Caco-2 (cell line): ENCODE measurements at regions not wholly inside any gene's neighbourhood (a gene's known extent, or its start where the extent isn't known, plus 50 kb on each side); places are given as distances from the start of the nearest gene placed in this dataset.

Source experiments
- BruUV-seq: library from RNA; stranded (reverse); fragments of 400-500 nt; replicated peaks from 2 replicates; lab custom pipeline; 2021; lab: Mats Ljungman, UMichigan
- CTCF ChIA-PET: fragments of 300-600 bp; sonication (Branson Sonifier 250); formaldehyde crosslinking; loops from one replicate; lab custom pipeline; 2022; ENCODE audit warnings: antibody characterized with exemption; lab: Charles Lee
- POLR2A ChIA-PET: fragments of 300-600 bp; sonication (Branson Sonifier 250); formaldehyde crosslinking; loops from one replicate; lab custom pipeline; 2022; ENCODE audit warnings: antibody characterized with exemption; lab: Charles Lee
- DNase-seq, 2 experiments: peaks; one replicate each; pipeline versions ENCODE4 v3.0.0 to v3.0.0-alpha.2; 2020 to 2022
- H3K27me3 ChIP-seq: replicated peaks from 2 replicates; pipeline ENCODE4 v1.6.0; 2011; ENCODE audit warnings: low read length; ENCODE audit not compliant: control insufficient read depth, insufficient read depth
- H3K36me3 ChIP-seq: 2 replicates; pipeline ENCODE4 v1.5.1; 2011; ENCODE audit warnings: low read length; ENCODE audit not compliant: control insufficient read depth, insufficient read depth
- H3K4me1 ChIP-seq: fragments of 250-450 bp; sonication (Bioruptor Pico); 2 replicates; pipeline ENCODE4 v1.5.1; 2020; ENCODE audit warnings: mild to moderate bottlenecking
- H3K4me3 ChIP-seq: 2 replicates; pipeline ENCODE4 v1.5.1; 2011; ENCODE audit warnings: low read depth, mild to moderate bottlenecking, control low read depth, low read length
- H3K9me3 ChIP-seq: fragments of 250-450 bp; sonication (Bioruptor Pico); 2 replicates; pipeline ENCODE4 v1.5.1; 2020; ENCODE audit warnings: mild to moderate bottlenecking, moderate library complexity
- H3K27ac Mint-ChIP-seq: one replicate; pipeline ENCODE4 v1.8.0; 2022; ENCODE audit warnings: mixed read lengths; ENCODE audit not compliant: unreplicated experiment
- H3K27me3 Mint-ChIP-seq: one replicate; pipeline ENCODE4 v1.8.0; 2022; ENCODE audit warnings: mixed read lengths; ENCODE audit not compliant: insufficient read depth, unreplicated experiment
- H3K36me3 Mint-ChIP-seq: one replicate; pipeline ENCODE4 v1.8.0; 2022; ENCODE audit warnings: mild to moderate bottlenecking, mixed read lengths; ENCODE audit not compliant: insufficient read depth, unreplicated experiment
- H3K4me1 Mint-ChIP-seq: one replicate; pipeline ENCODE4 v1.8.0; 2022; ENCODE audit warnings: low read depth, mixed read lengths; ENCODE audit not compliant: unreplicated experiment
- H3K4me3 Mint-ChIP-seq: one replicate; pipeline ENCODE4 v1.8.0; 2022; ENCODE audit warnings: mild to moderate bottlenecking, moderate library complexity, mixed read lengths; ENCODE audit not compliant: unreplicated experiment
- H3K9me3 Mint-ChIP-seq: one replicate; pipeline ENCODE4 v1.8.0; 2022; ENCODE audit warnings: mixed read lengths; ENCODE audit not compliant: unreplicated experiment
- CTCF ChIP-seq, 2 experiments: fragments of 200-600 bp in 1 of 2; IDR thresholded peaks; 1 replicate in 1 of 2; 2 replicates in 1 of 2; pipeline versions ENCODE4 v1.5.1 to v1.8.0; 2011 to 2022; ENCODE audit warnings: antibody characterized with exemption in 1 of 2, control low read depth in 1 of 2, inconsistent platforms in 1 of 2, low read depth in 1 of 2, low read length in 1 of 2, mild to moderate bottlenecking in 1 of 2, moderate library complexity in 1 of 2; ENCODE audit not compliant: insufficient read depth in 1 of 2, severe bottlenecking in 1 of 2, unreplicated experiment in 1 of 2
- intact Hi-C: fragments of 100-400 bp; cut with micrococcal nuclease; formaldehyde crosslinking; loops from one replicate; pipeline ENCODE4 v1.10.0; 2022; ENCODE audit not compliant: unreplicated experiment

GRCh38 chr7:25726170-25726780, 425.7 kb upstream of the NFE2L3 start:
- Mint-ChIP-seq H3K9me3 (no peaks in the 10 kb centered on the region), H3K27ac (no peak overlapping the region), H3K36me3 (no peaks in the 10 kb centered on the region), H3K4me3 (no peak overlapping the region), H3K27me3 (peaks cover 10% of the 10 kb centered on the region), H3K4me1 (no peaks in the 10 kb centered on the region)
- no peak for TF ChIP-seq CTCF (IDR thresholded peaks at IDR 0.05; ENCODE audit: insufficient read depth in 1 of 2, low read depth in 1 of 2, low read length in 1 of 2, severe bottlenecking in 1 of 2, unreplicated experiment in 1 of 2)
- Histone ChIP-seq H3K4me1 (no peaks in the 10 kb centered on the region), H3K27me3 (no peaks in the 10 kb centered on the region), H3K4me3 (no peak overlapping the region), H3K36me3 (no peaks in the 10 kb centered on the region), H3K9me3 (no peaks in the 10 kb centered on the region)
- intact Hi-C loops = no loop called here
- no TSS peak for BruUV-seq
- ChIA-PET CTCF (no interaction called here), POLR2A (no interaction called here)
- DNase-seq = peak in 1 of 2 experiments; percentile 41

- H3K4me1 Mint-ChIP-seq = no peaks in the 10 kb centered on the region
- no peaks in the 10 kb centered on the region for H3K9me3 Mint-ChIP-seq
- Histone ChIP-seq H3K27me3 (no peaks in the 10 kb centered on the region), H3K36me3 (no peaks in the 10 kb centered on the region), H3K4me3 (no peak overlapping the region), H3K4me1 (no peaks in the 10 kb centered on the region), H3K9me3 (no peaks in the 10 kb centered on the region)
- ChIA-PET POLR2A (no interaction called here), CTCF (no interaction called here)
- no peaks in the 10 kb centered on the region for H3K36me3 Mint-ChIP-seq
- H3K4me3 Mint-ChIP-seq = no peak overlapping the region
- no peak for TF ChIP-seq CTCF (IDR thresholded peaks at IDR 0.05; ENCODE audit: insufficient read depth in 1 of 2, low read depth in 1 of 2, low read length in 1 of 2, severe bottlenecking in 1 of 2, unreplicated experiment in 1 of 2)
- BruUV-seq = no TSS peak
- intact Hi-C loops = no loop called here
- no peak for DNase-seq
- H3K27ac Mint-ChIP-seq = no peak overlapping the region
- H3K27me3 Mint-ChIP-seq = peaks cover 10% of the 10 kb centered on the region
These were observed 425.2 kb upstream of the NFE2L3 start for GRCh38 chr7:25726781-25727311.

- intact Hi-C loops = no loop called here
- Histone ChIP-seq H3K4me3 (no peak overlapping the region), H3K27me3 (no peaks in the 10 kb centered on the region), H3K4me1 (no peaks in the 10 kb centered on the region), H3K9me3 (no peaks in the 10 kb centered on the region), H3K36me3 (no peaks in the 10 kb centered on the region)
- no peaks in the 10 kb centered on the region for H3K9me3 Mint-ChIP-seq
- ChIA-PET CTCF (no interaction called here), POLR2A (no interaction called here)
- no peaks in the 10 kb centered on the region for H3K4me1 Mint-ChIP-seq
- no peak overlapping the region for H3K27ac Mint-ChIP-seq
- no peak overlapping the region for H3K4me3 Mint-ChIP-seq
- no peaks in the 10 kb centered on the region for H3K36me3 Mint-ChIP-seq
- TF ChIP-seq CTCF (IDR thresholded peaks at IDR 0.05; ENCODE audit: insufficient read depth in 1 of 2, low read depth in 1 of 2, low read length in 1 of 2, severe bottlenecking in 1 of 2, unreplicated experiment in 1 of 2) = no peak
- no peak for DNase-seq
- peaks cover 10% of the 10 kb centered on the region for H3K27me3 Mint-ChIP-seq
- no TSS peak for BruUV-seq
These were observed 424.6 kb upstream of the NFE2L3 start for GRCh38 chr7:25727446-25727845.
